Suprapubic skin (tissue), 4 donors: ENCODE measurements at regions not wholly inside any gene's neighbourhood (a gene's known extent, or its start where the extent isn't known, plus 50 kb on each side); places are given as distances from the start of the nearest gene placed in this dataset.

ENCODE experiments used
- DNase-seq, 2 donors: peaks; one replicate each; pipeline ENCODE4 v3.0.0-alpha.2; 2019; ENCODE audit warnings: low spot score in 2 of 2
- H3K27ac ChIP-seq: fragments of 200-600 bp; sonication (generic); one replicate; pipeline ENCODE4 v1.5.1; 2019
- H3K27me3 ChIP-seq: fragments of 200-600 bp; sonication (generic); one replicate; pipeline ENCODE4 v1.5.1; 2019
- H3K36me3 ChIP-seq: fragments of 200-600 bp; sonication (generic); one replicate; pipeline ENCODE4 v1.5.1; 2019
- H3K4me1 ChIP-seq: fragments of 200-600 bp; sonication (generic); one replicate; pipeline ENCODE4 v1.5.1; 2019
- H3K4me3 ChIP-seq: fragments of 200-600 bp; sonication (generic); one replicate; pipeline ENCODE4 v1.5.1; 2019; ENCODE audit warnings: mild to moderate bottlenecking
- H3K9me3 ChIP-seq: fragments of 200-600 bp; sonication (generic); one replicate; pipeline ENCODE4 v1.5.1; 2019
- CTCF ChIP-seq, 2 donors: fragments of 200-600 bp in 1 of 2; fragments of 450-650 bp in 1 of 2; sonication (generic) in 1 of 2; IDR thresholded peaks; one replicate each; pipeline ENCODE4 v1.5.1; 2016 to 2019; ENCODE audit warnings: antibody characterized with exemption in 2 of 2, mild to moderate bottlenecking in 1 of 2, moderate library complexity in 1 of 2
- EP300 ChIP-seq: sonication (generic); formaldehyde crosslinking; IDR thresholded peaks from one replicate; pipeline ENCODE4 v1.6.1; 2017; ENCODE audit warnings: antibody characterized with exemption
- POLR2A ChIP-seq, 2 donors: fragments of 450-650 bp; IDR thresholded peaks; one replicate each; pipeline ENCODE4 v1.6.1; 2017; ENCODE audit warnings: antibody characterized with exemption in 2 of 2, mild to moderate bottlenecking in 2 of 2, moderate library complexity in 2 of 2
- POLR2AphosphoS5 ChIP-seq, 3 donors: sonication (generic); formaldehyde crosslinking; IDR thresholded peaks; one replicate each; pipeline ENCODE4 v1.6.1; 2017; ENCODE audit warnings: antibody characterized with exemption in 3 of 3
- WGBS: methylation state at CpG from one replicate; pipeline ENCODE4 v1.1.5; 2018; 5-methylcytosine and 5-hydroxymethylcytosine counted together

DNA sequence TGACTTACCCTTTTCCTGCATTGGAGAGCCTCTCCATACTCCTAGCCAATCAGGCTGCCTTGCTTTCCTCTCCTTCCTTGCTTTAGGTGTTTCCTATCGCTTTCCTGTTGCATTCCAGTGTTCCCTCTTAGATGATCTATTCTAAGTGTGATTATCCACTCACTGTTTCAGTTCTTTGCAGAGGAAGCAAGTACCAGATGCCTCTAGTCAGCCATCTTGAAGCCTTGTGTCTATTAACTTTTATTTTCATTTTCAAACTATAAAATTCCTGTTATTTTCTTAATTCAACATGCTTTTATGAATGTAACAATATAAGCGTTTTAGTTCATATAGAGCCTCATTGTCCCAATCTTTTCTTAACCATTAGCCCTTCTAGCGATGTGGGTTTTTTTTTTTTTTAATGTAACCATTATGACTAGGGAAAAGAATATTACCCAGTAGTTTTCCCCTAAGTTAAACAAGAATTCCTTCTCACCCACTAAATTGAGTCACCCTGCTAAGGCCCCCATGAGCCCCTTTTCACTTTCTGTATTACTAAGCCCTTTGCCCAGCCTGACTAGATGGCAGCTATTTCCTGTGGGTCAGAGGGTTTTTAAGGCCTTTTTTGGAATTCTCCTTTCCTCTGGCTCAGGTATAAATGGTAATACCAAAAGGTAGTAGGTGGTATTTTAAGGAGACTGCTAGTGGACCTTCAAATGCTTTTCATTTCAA is 229.4 kb upstream of the CTNNB1 start:
- H3K36me3 ChIP-seq: no peaks in the 10 kb centered on the region
- H3K4me3 ChIP-seq: no peak overlapping the region
- no peak overlapping the region for H3K27ac ChIP-seq
- 92% methylated on average over 3 of the region's 3 CpGs for WGBS
- DNase-seq: no peak
- no peaks in the 10 kb centered on the region for H3K9me3 ChIP-seq
- no peaks in the 10 kb centered on the region for H3K27me3 ChIP-seq
- TF ChIP-seq POLR2A (IDR thresholded peaks at IDR 0.05) (no peak), CTCF (IDR thresholded peaks at IDR 0.05) (no peak), POLR2AphosphoS5 (IDR thresholded peaks at IDR 0.05) (no peak), EP300 (no peak)
- H3K4me1 ChIP-seq: peaks cover 28% of the 10 kb centered on the region

DNA sequence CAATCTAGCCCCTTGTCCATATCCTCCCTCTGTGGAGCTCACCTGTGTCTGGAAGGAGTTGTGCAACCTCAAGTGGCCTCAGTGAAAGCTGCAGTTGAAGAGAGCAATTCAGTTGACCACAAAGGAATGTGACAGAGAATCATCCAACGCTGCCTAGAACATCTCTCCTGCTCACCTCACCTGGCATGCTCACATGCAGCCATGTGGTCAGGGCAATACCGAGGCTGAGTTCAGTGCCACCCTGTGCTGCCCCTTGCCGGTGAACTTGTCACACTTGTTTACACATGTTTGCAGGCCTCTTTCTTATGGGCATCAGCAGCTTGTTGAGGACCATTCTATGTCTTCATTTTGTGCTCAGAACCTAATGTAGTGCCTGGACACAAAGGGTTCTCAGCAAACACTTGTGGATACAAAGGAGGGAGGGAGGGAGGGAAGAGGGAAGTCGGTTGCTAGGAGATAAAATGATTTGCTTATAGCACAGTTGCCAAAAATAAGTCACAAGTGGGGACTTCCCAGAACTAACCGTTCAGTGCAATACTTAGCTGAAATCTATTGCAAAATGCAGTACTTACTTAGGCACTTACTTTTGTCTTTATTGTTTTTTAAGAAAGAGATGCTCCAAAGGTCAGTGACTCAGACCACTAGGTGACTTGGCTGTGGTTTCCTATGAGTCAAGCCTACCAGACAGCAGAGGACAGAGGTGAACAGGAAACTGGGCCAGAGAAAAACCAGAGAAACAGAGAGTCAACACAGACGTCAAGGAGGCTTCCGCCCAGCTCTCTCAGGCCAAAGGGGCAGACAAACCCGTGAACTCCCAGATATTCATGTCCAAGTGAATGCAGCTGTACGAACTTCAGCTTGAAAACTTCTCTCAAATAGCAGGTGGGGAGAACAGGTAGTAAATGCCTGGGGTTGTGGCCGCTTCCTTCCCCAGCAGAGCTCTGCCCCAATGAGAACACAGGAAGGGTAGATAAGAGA is 227.8 kb upstream of the CTNNB1 start:
- H3K27me3 ChIP-seq: no peaks in the 10 kb centered on the region
- no peak for TF ChIP-seq CTCF (IDR thresholded peaks at IDR 0.05)
- no peak for TF ChIP-seq POLR2A (IDR thresholded peaks at IDR 0.05)
- TF ChIP-seq POLR2AphosphoS5 (IDR thresholded peaks at IDR 0.05): peak in 2 of 3 donors; percentile 72 to 78
- peak; percentile 73 for TF ChIP-seq EP300
- peaks cover 28% of the 10 kb centered on the region for H3K4me1 ChIP-seq
- H3K9me3 ChIP-seq: no peaks in the 10 kb centered on the region
- peak in 1 of 2 donors; percentile 79 for DNase-seq
- WGBS: 35% methylated on average over 10 of the region's 10 CpGs
- no peaks in the 10 kb centered on the region for H3K36me3 ChIP-seq
- H3K27ac ChIP-seq: peak overlapping the region; percentile 66
- no peak overlapping the region for H3K4me3 ChIP-seq

GRCh38 chr3:40972350-40972749 is 227.0 kb upstream of the CTNNB1 start:
- 78% methylated on average over 4 of the region's 4 CpGs for WGBS
- no peak for TF ChIP-seq POLR2A (IDR thresholded peaks at IDR 0.05)
- no peak for TF ChIP-seq EP300
- no peak for TF ChIP-seq CTCF (IDR thresholded peaks at IDR 0.05)
- TF ChIP-seq POLR2AphosphoS5 (IDR thresholded peaks at IDR 0.05): no peak
- peak overlapping the region; percentile 61 for H3K27ac ChIP-seq

DNA sequence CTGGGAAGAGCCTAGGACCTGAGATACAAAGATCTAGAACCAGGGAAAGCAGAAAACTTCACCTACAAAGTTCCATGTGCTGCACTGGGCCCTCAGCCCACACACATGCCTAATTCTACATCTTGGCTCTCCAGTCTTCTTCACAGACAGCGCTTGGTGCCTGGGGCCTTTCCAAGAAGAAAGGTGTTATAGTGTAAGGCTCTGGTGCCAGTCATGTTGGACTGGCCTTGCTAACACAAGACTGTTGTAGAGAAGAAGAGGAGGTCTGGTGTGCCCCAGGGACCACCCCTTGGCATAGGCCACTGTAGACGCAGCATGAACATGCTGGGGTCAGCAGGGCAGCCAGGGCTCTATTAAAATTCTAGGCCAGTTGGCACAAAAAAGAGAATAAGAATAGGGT is 226.2 kb upstream of the CTNNB1 start:
- TF ChIP-seq EP300 (no peak), POLR2A (IDR thresholded peaks at IDR 0.05) (no peak), CTCF (IDR thresholded peaks at IDR 0.05) (no peak), POLR2AphosphoS5 (IDR thresholded peaks at IDR 0.05) (no peak)
- no peaks in the 10 kb centered on the region for H3K9me3 ChIP-seq

More at GRCh38 chr3:40972350-40972749, 227.0 kb upstream of the CTNNB1 start:
- H3K4me3 ChIP-seq: no peak overlapping the region
- H3K36me3 ChIP-seq: no peaks in the 10 kb centered on the region
- H3K4me1 ChIP-seq: peaks cover 28% of the 10 kb centered on the region
- H3K9me3 ChIP-seq: no peaks in the 10 kb centered on the region
- DNase-seq: no peak
- H3K27me3 ChIP-seq: no peaks in the 10 kb centered on the region

DNA sequence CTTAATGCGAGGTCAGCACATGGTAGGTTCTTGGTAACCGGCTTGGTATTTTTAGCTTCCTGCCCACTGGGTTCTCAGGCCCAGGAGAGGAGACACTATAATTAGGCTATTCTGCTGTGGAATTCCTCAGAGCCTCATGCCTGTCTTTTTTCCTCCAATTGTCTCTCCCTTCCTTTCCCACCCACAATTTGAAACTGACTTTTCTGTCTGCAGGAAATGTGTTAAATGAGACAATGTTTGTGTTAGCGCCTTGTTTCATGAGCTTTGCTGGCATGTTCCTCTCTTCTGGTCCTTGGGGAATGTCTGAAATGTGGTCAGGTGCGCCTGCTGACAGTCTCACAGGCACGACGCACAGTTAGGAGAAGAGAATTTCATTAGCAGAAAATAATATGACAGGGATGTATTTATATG is 223.6 kb upstream of the CTNNB1 start:
- no peaks in the 10 kb centered on the region for H3K9me3 ChIP-seq
- H3K4me1 ChIP-seq: peaks cover 26% of the 10 kb centered on the region
- no peaks in the 10 kb centered on the region for H3K27me3 ChIP-seq
- no peak for DNase-seq
- H3K27ac ChIP-seq: no peak overlapping the region
- no peaks in the 10 kb centered on the region for H3K36me3 ChIP-seq
- H3K4me3 ChIP-seq: no peak overlapping the region
- TF ChIP-seq POLR2AphosphoS5 (IDR thresholded peaks at IDR 0.05): no peak
- peak; percentile 31 for TF ChIP-seq EP300
- no peak for TF ChIP-seq CTCF (IDR thresholded peaks at IDR 0.05)
- WGBS: 76% methylated on average over 6 of the region's 6 CpGs

More for the DNA sequence above, 226.2 kb upstream of the CTNNB1 start:
- H3K4me3 ChIP-seq: no peak overlapping the region
- peaks cover 28% of the 10 kb centered on the region for H3K4me1 ChIP-seq
- H3K27me3 ChIP-seq: no peaks in the 10 kb centered on the region
- DNase-seq: no peak
- 60% methylated on average over 2 of the region's 2 CpGs for WGBS
- no peaks in the 10 kb centered on the region for H3K36me3 ChIP-seq
- no peak overlapping the region for H3K27ac ChIP-seq
